ES-I3 (cell line): ENCODE measurements at regions not wholly inside any gene's neighbourhood (a gene's known extent, or its start where the extent isn't known, plus 50 kb on each side); places are given as distances from the start of the nearest gene placed in this dataset.

Experiments
- H3K36me3 ChIP-seq: 2 replicates; pipeline ENCODE4 v1.6.1; 2013; ENCODE audit warnings: mild to moderate bottlenecking, low read length, control low read depth, moderate library complexity; ENCODE audit not compliant: insufficient read depth
- H3K4me1 ChIP-seq: 2 replicates; pipeline ENCODE4 v1.6.1; 2013; ENCODE audit warnings: mild to moderate bottlenecking, control low read depth, low read length; ENCODE audit not compliant: insufficient read depth
- H3K9ac ChIP-seq: 2 replicates; pipeline ENCODE4 v1.6.1; 2013; ENCODE audit warnings: low read depth, mild to moderate bottlenecking, low read length, moderate library complexity
- H3K9me3 ChIP-seq: 2 replicates; pipeline ENCODE4 v1.6.1; 2013; ENCODE audit warnings: mild to moderate bottlenecking, low read length, moderate library complexity; ENCODE audit not compliant: control insufficient read depth, insufficient read depth

DNA sequence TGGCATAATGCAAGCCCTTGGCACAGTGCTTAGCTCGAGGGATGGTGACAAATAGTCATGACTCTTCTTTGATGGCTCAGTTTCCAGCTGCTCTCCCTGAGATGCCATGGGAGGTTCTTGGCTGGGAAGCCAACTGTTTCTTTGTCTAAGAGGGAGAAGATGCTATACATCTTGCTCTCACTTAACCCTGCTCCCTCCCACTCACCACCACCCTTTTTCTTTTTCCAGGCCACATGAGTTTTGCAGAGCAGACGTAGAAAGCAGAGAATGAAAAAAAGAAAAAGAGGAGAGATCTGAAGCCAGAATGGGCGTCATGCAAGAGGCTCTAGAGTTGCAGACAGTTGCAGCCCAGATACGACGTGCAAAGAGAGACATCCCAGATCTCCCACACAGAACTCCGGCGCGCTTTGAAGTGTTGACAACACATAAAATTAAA lies 160.5 kb downstream of the FGF18 start:
- Histone ChIP-seq H3K36me3 (no peaks in the 10 kb centered on the region), H3K4me1 (peaks cover 19% of the 10 kb centered on the region; the same call in 1 of the 2 replicates), H3K9me3 (no peaks in the 10 kb centered on the region), H3K9ac (no peak overlapping the region)

DNA sequence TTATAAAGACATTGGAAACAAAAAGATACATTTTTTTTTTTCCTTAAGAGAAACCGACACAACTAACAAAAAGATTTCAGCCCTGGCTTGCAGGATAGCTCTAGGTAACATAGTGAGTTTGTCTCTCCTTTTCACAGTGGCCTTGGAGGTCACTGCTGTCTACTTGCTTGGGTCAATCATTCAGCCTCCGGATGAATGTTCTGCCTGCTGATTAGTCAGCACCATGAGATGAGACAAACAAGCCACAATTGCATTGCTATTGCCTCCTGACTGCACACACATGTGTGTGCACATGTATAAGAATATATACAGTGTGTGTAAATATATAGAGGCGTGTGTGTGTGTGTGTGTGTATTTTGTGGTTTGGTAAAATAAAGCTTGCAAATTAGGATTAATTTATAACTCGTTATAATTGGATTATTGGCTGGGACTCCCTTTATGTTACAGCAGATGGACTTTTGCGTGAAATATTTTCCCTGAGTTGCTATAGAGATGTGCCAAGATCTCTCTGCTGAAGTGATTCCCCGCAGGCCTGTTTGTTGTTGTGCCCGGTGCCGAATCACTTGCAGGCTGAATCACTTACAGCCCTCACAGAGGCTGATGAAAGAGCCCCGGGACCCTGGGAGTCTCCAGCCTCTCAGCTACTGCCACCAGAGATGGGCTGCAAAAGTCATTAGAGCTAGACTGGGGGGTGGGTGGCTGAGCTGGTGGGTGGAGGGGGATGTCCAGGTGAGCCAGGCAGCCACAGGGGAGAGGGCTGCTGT lies 161.2 kb downstream of the FGF18 start:
- Histone ChIP-seq H3K9me3 (no peaks in the 10 kb centered on the region), H3K36me3 (no peaks in the 10 kb centered on the region), H3K9ac (no peak overlapping the region), H3K4me1 (peaks cover 19% of the 10 kb centered on the region; the same call in 1 of the 2 replicates)

DNA sequence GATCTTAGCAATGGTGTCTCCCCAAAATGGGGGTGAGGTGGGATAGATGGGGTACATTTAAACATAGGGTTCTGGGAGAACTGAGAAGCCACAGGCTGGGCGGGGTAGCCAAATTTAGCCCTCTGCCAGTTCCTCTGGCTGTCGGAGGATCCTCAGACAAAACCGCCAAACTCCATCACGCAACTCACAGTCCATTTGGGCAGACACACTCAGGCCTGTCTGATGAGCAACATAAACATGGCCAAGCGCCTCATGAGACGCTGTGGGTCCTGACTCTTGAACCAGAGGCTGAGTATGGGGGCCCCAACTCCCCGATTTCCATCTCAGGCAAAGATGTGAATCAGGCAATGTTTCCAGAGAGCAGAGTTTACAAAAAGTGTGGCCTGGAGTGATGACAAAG lies 162.3 kb downstream of the FGF18 start:
- no peaks in the 10 kb centered on the region for H3K9me3 ChIP-seq
- H3K9ac ChIP-seq: no peak overlapping the region
- peaks cover 19% of the 10 kb centered on the region; the same call in 1 of the 2 replicates for H3K4me1 ChIP-seq
- H3K36me3 ChIP-seq: no peaks in the 10 kb centered on the region

DNA sequence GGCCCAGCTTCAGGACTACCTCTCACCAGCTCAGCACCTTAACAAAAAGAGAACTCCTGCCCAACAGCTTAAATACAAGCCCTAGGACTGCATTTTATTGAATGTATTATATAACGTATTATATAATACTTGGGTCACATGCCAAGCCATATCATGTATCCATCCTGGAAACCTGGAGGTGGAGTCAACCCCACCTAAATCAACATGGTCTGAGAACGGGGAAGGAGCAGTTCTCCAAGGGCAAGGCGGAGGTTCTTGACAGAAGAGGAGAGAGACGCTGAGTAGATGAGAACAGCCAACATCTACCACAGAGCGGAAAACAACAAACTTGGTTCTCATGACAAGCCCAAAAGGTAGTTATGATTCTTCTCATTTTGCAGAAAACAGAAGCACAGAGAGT lies 163.4 kb downstream of the FGF18 start:
- H3K36me3 ChIP-seq: no peaks in the 10 kb centered on the region
- H3K4me1 ChIP-seq: peaks cover 13% of the 10 kb centered on the region; the same call in 1 of the 2 replicates
- no peak overlapping the region for H3K9ac ChIP-seq
- H3K9me3 ChIP-seq: no peaks in the 10 kb centered on the region

DNA sequence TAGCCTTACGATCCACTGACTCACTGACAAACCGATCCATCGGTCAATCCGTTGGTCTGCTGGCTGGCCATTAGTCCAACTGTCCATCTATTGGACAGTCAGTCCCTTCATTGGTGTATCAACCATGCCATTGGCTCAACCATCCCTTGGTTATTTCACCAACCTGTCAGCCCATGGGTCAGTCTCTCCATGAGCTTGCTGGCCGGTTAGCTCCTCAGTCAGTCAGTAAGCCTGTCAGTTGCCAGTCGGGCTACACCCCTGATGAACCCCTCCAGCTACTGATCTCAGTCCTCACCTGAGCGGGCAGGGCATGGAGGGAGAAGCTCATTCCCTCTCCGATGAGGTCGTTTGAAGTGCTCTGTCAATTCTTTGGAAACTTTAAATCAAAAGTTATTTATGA lies 166.5 kb downstream of the FGF18 start:
- H3K9me3 ChIP-seq: no peaks in the 10 kb centered on the region
- H3K4me1 ChIP-seq: no peaks in the 10 kb centered on the region
- no peak overlapping the region for H3K9ac ChIP-seq
- no peaks in the 10 kb centered on the region for H3K36me3 ChIP-seq

DNA sequence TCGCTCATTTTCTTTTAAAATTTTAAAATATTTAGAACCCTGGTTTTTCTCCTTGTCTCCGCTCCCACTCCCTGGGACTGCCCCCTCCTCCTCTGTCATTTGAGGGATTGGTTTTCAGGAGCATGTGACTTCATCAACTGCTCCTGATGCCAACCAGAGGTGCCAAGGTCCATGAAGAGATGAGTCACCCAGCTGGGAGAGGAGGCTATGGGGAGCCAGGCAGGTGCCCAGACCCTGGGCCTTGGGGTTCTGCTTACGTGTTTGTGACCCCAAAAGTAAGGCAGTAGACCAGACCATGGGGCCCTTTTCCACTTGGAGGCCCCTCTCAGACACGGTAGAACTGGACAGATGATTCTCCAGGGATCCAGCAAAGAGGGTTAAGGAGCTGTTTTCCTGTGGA lies 167.0 kb downstream of the FGF18 start:
- no peaks in the 10 kb centered on the region for H3K9me3 ChIP-seq
- H3K36me3 ChIP-seq: no peaks in the 10 kb centered on the region
- no peaks in the 10 kb centered on the region for H3K4me1 ChIP-seq
- H3K9ac ChIP-seq: no peak overlapping the region

DNA sequence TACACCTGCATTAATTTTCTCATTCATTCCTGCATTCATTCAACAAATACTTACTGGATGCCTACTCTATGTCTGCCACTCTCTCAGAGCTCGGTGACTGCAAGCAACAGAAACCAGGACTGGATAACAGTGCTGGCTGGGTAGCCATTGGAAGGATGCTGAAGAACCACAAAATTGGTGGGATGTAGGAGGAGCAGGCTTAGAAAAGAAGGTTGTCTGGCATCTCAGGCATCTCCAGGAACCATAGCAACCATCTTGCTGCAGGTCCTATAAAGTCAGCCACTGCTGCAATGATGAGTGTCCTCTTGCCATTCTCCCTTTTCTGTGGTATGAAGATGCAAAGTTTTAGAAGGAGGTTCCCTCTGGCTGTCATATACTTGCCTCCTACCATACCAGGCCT lies 168.6 kb downstream of the FGF18 start:
- H3K9ac ChIP-seq: no peak overlapping the region
- H3K4me1 ChIP-seq: no peaks in the 10 kb centered on the region
- H3K36me3 ChIP-seq: no peaks in the 10 kb centered on the region
- no peaks in the 10 kb centered on the region for H3K9me3 ChIP-seq

DNA sequence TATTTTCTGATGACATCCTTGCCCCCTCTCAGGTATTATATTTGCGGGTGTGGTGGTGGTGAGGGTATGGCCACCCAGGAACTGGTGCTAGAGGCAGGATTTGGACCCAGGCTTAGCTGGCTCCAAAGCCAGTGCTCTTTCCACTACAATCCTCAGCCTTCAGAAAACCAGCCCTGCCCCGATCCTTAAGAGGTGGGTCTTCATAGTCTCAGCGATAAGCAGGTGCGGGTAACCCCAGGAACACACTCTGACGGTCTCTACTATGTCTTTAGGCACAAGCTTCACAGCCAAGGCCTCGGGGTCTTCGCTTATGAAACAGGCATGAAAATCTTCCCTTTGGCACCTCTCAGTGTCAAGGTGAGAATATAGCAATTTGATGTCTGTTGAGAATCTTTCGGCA lies 169.3 kb downstream of the FGF18 start:
- H3K4me1 ChIP-seq: no peaks in the 10 kb centered on the region; the same call in 1 of the 2 replicates
- H3K9ac ChIP-seq: no peak overlapping the region
- no peaks in the 10 kb centered on the region for H3K36me3 ChIP-seq
- H3K9me3 ChIP-seq: no peaks in the 10 kb centered on the region

DNA sequence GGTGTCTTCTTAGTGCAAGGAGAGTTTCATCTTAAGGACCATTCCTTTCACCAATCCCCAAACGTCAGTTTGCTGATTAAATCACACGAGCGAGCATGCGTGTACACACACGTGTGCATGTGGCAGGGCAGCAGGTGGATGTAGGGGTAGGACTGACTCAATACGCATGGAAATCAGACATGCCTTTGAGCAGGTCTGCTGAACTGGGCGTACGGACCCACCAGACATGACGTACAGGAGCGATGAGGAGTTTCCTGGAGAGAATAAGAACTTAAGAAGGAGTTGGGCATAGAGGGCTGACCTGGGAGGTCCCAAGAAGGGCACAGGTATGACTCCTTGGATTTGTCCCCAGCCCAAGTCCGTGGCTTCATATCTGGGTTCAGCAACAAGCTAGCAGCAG lies 170.0 kb downstream of the FGF18 start:
- no peaks in the 10 kb centered on the region for H3K36me3 ChIP-seq
- no peak overlapping the region for H3K9ac ChIP-seq
- no peaks in the 10 kb centered on the region for H3K9me3 ChIP-seq
- H3K4me1 ChIP-seq: no peaks in the 10 kb centered on the region; the same call in 1 of the 2 replicates

DNA sequence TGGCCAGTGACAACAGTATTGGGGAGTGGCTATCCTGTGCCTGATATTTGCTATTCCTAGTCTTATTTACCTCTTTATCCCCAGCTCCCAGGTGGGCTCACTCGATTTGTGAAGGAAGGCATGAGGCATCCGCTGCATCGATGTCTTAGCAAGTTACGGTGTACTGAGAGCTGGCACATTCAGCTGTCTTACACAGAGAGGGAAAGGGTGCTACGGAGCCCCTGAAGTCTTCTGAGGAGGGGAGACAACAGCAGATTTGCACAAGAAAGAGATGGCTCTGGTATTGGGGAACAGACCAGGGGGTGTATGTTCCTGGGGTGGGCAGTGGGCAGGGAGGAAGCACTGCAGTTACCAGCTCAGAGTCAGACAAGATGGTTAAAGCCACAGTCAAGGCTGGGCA lies 172.6 kb downstream of the FGF18 start:
- Histone ChIP-seq H3K36me3 (no peaks in the 10 kb centered on the region), H3K9ac (no peak overlapping the region), H3K4me1 (peaks cover 11% of the 10 kb centered on the region), H3K9me3 (no peaks in the 10 kb centered on the region)

DNA sequence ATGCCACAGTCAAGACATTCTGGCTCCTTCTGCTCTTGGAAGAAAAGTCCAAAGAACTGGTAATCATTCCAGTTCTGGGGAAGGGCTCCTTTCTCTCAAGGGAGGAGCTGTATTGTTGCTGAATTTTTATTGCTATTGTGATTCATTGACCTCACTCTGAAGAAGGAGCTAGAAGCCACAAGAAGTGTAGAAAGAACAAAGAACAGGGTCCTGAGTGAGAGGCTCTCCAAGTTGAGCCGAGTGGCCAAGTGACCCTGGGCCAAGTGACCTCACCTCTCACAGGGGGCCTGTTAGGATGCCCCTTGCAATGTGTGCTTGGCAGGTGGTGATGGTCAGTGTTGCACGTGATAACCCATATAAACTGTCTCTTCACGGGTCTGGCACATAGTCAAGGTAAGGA lies 173.3 kb downstream of the FGF18 start:
- peaks cover 11% of the 10 kb centered on the region for H3K4me1 ChIP-seq

DNA sequence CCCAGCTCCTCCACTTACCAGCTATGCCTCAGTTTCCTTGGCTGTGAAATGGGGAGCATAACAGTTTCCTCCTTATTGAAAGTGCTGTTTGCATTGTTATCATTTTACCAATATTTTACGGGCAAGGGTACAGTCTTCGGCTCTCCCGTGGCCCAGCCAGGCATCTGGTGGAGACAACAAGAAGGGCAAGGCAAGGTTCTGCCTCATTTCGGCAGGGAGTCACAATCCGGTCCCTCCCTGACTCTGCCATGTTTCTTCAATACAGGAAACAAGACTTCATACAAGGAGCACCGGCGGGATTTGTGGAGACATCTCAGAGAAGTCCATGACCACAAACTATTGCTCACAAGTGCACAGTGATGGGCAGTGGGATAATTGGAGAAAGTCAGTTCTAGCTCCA lies 174.0 kb downstream of the FGF18 start:
- H3K9ac ChIP-seq: no peak overlapping the region
- H3K36me3 ChIP-seq: no peaks in the 10 kb centered on the region
- H3K4me1 ChIP-seq: peaks cover 11% of the 10 kb centered on the region
- H3K9me3 ChIP-seq: no peaks in the 10 kb centered on the region

More for the DNA sequence above, 173.3 kb downstream of the FGF18 start:
- H3K9ac ChIP-seq: no peak overlapping the region
- H3K36me3 ChIP-seq: no peaks in the 10 kb centered on the region
- H3K9me3 ChIP-seq: no peaks in the 10 kb centered on the region

DNA sequence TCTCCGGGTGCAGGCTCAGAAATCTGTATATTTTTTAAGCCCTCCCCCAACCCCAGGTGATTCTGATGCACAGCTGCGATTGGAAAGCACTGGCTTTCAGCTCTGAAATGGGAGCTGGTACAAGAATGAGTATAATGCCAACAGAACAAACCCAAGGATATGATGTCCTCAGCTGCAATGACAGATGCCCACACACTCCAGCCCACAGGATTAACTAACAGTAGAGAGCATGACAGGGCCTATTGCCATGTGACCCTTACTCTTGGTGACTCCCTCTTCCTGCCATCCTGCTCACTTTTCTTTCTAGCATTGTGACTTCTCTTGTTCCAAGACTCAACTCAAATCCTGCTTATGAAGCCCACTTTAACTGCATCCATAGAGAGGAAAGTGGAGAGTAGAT lies 174.5 kb downstream of the FGF18 start:
- Histone ChIP-seq H3K9me3 (no peaks in the 10 kb centered on the region), H3K4me1 (peaks cover 11% of the 10 kb centered on the region), H3K36me3 (no peaks in the 10 kb centered on the region), H3K9ac (no peak overlapping the region)

DNA sequence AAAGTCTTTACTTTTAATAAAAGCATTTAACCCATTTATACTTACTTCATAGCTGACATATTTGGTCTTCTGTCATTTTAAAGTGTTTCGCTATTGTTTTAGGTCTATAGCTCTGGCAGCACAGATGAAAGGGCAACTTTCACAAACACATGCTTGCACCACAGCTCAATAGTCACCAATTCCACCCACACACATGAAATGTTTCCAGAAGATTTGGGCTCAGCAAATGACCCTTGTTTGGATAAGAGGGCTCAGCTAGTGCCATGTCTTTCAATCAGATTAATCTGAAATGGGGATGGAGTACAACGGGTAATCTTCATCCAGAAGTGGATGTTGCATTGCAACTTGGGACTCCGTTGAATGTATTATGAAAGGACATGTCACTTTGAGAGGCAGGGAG lies 176.0 kb downstream of the FGF18 start:
- peaks cover 11% of the 10 kb centered on the region for H3K4me1 ChIP-seq
- no peak overlapping the region for H3K9ac ChIP-seq
- no peaks in the 10 kb centered on the region for H3K9me3 ChIP-seq
- no peaks in the 10 kb centered on the region for H3K36me3 ChIP-seq

DNA sequence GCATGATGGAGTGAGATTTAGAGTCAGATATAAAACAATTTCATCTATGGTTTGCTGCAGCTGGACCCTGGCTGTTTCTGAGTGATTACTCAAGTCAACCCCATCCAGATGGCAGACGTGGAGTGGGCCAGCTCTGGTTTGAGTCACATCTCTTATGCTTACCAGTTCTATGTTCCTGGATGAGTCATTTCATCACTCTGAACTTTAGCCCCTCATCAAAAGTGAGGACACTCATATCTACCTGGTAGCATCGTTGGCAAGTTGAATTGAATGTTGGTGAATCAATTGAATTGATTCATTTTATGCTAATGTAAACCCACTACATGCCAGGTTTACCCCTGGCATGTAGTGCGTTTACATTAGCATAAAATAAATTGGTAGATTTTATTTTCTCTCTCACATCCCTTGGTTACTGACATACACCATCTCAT lies 176.4 kb downstream of the FGF18 start:
- H3K9ac ChIP-seq: no peak overlapping the region
- no peaks in the 10 kb centered on the region for H3K36me3 ChIP-seq
- peaks cover 11% of the 10 kb centered on the region for H3K4me1 ChIP-seq
- no peaks in the 10 kb centered on the region for H3K9me3 ChIP-seq
